Activated CD4-positive, alpha-beta T cell treated with anti-CD3 and anti-CD28 coated beads, Interleukin-2, amount 50 U/mL, for 16 hours (primary cell): ENCODE measurements at regions not wholly inside any gene's neighbourhood (a gene's known extent, or its start where the extent isn't known, plus 50 kb on each side); places are given as distances from the start of the nearest gene placed in this dataset.

Experiments used
- DNase-seq: peaks from one replicate; pipeline ENCODE4 v3.0.0-alpha.2; 2020

DNA sequence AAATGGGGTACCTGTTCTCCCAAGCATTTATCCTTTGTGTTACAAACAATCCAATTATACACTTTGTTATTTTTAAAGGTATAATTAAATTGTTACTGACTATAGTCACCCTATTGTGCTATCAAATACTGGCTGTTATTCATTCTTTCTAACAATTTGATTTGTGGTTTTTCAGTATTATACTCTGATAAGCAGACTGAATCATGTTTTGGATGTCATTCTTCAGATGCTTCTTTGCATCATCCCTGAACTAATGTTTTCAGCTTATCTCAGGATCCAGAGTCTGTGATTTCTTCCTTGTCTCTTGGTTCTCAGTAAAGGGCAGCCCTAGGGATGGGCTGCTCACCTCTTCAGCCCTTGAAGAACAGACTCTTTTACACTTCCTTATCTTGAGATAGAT lies 177.8 kb upstream of the SGCD start:
- DNase-seq, result no peak

DNA sequence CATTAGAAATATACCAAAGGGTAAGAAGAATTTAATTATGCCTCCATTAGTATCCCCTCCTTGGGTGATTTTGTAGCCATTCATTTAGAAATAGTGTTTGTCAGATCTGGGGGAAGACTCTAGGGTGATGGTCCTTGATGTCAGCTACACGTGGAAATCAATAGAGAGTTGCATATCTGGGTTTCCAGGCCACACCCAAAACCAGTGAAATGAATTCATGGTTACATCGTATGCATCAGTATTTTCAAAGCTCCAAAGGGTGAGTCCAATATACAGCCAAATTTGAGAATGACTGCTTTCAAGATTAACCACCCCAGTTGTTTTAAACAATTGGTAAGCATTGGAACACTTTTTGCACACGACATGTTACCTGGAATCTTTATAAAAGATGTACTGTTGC lies 173.4 kb upstream of the SGCD start:
- DNase-seq, result no peak

DNA sequence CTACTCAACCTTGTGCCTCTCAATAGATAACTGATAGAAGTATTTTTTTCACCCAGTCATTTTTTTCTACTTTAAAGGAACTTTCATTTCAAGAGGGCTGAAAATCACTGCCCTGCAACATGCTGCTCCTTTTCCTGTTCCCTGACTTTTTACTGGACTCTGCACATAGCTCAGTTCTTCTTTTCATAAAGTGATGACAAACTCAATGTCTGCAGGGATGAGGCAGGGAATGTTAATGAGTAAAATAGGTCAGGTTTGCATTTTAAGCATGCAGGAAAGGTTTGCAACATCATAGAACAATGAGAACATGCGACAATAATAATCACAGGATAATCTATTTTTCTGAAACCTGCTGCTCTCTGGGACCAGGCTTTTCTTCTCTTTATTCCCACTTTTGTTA lies 172.2 kb upstream of the SGCD start:
- no peak for DNase-seq

DNA sequence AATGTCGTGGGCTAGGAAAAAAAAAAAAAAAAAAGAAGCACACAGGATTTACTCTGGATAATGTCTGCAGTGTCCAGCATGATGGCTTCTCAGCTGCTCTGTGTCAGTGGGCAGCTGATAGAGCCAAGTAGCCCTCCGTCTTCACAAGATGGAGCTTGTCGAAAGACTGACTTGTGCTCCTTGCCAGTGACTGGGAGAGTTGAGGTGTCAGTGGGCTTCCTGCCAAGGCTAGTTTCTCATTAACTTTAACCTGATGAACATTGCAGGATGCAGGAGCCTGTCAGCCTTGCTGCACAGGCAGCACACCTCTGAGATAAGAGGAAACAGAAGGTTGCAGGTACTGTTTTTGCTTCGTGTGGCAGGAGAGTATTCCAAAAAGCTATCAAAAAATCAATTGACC lies 171.4 kb upstream of the SGCD start:
- no peak for DNase-seq

DNA sequence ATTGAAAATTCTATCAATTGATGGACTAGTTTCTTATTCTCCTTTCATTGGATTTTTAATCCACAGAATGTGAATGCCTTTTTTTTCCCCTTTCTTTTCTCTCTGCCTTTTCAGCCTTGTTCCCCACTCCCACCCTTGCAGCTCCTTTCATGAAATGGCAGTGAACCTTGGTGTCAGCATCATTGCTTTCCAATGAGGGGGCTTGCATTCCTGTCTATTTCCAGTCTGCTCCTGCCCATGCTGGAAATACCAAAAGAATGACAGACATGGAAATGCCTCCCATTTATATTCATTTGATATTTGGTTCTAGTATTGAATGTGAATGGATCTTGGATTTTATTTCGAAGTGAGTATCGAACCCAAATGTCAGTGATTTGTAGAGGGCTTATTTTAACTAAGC lies 162.7 kb upstream of the SGCD start:
- no peak for DNase-seq

DNA sequence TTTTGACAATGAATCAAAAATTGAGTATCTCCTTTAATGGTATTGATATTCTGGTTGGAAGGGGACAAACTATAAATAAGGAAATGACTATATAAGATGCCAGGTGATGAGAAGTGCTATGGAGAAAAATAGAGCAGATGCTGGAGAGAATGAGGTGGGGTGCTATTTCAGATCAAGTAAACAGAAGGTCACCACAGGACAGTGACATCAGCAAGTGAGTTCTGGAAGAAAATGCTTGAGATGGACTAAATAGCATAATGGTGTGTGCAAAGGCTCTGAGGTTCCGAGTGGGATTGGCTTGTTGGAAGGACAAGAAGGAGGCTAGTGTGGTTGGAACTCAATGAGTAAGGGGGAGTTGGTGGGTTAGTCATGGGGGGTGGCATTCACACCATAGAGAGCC lies 157.5 kb upstream of the SGCD start:
- no peak for DNase-seq

DNA sequence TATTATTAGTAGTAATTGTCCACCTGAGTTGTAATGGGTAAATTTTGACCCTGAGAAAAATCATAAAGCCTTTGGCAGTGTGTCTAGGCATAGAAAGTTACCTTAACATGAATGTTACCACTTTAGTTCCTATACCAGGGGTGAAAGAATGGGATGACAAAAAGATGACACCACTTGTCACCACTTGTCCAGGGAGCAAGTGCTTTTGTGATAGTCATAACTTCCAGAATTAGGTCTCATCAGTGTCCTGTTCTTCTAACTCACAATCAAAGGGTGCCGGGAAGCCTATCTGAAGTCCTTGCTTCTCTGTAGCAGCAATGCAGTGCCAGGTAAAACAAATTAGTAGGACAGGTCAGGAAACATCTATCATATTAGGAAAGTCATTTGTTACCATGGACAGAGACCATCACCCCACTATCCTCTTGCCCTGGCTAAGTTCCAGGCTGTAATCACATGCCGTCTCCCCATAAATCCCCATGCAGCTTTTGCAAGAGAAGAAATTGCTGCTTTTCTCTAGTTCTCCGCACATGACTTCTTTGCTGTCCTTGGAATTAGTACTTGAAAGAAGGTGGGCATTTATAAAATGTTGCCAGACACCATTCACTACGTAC lies 156.5 kb upstream of the SGCD start:
- no peak for DNase-seq

DNA sequence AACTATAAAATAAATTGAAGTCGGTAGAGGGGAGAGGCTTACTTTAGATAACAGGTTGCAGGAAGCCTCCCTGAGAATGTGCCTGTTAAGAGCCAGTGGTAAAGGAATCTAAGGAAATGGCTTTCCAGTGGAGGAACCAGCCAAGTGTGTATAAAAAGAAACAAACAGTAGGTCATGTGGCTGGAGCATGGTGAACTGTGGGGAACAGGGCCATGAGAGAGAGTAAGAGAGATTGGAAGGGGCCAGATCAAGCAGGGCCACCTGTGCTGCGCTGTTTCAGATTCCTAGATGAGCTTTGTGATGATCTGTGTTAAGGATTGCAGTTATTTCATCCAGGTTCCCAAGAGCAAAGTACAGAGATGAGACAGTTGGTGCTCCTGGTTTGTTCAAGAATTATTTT lies 152.7 kb upstream of the SGCD start:
- no peak for DNase-seq

DNA sequence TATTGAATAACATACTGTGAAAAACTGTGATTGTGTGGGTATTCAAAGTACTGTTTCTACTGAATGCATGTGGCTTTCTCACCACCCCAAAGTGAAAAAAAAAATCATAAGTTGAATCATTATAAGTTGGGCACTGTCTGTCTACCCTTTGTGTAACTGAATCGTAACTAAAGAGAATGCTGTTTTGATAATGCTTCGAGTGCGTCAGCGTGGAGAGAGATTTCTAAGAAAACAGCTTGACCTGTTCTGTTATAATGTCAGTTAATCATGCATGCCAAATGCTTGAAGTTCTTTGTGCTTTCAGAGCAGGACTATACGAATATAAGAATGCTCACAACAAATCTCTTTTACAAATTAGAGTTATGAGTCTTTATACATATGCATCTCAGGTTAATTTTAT lies 148.8 kb upstream of the SGCD start:
- DNase-seq, result no peak

DNA sequence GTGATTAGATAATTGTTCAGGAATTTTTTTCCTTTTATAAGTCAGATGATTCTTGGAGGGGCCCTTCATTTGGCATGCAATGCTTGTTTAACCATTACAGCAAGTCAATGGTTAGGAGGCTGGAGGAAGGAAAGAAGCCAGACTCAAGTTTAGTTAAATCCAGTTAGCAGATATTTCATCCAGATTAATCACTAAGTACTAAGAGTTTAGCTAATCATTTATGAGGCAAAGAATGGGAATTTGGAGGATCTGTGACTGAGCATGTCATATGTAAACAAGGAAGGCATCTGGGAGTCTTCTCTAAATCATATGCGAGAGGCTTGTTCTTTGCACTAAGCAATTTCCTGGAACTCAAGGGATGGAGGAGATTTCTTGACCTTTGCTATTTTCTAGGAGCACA lies 145.3 kb upstream of the SGCD start:
- DNase-seq, result no peak

DNA sequence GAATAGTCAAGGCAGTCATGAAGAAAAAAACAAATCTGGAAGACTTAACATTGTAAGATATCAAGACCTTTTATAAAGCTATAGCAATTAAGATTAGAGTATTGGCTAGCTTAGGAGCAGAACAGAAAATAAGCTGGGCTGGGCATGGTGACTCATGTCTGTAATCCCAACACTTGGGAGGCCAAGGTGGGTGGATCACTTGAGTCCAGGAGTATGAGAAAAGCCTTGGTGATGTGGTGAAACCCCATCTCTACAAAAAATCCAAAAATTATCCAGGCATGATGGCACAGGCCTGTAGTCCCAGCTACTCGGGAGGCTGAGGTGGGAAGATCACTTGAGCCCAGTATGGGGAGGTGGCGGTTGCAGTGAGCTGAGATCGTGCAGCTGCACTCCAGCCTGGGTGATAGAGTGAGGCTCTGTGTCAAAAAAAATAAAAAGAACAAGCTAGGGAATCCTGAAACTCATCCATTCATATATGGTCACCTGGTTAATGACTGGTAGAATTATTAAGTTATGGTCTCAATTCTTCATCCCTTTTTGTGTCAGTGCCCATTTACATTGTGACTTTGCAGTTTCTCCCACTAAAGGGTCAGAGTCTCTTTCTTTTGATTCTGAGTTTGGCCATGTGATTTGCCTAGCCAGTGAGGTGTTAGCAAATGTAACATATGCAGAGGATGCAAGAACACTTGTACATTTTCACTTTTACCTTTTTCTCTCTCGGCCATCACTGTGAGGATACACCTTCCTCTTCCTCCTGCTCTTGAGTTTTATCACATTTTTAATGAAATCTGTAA lies 144.6 kb upstream of the SGCD start:
- DNase-seq, result no peak

DNA sequence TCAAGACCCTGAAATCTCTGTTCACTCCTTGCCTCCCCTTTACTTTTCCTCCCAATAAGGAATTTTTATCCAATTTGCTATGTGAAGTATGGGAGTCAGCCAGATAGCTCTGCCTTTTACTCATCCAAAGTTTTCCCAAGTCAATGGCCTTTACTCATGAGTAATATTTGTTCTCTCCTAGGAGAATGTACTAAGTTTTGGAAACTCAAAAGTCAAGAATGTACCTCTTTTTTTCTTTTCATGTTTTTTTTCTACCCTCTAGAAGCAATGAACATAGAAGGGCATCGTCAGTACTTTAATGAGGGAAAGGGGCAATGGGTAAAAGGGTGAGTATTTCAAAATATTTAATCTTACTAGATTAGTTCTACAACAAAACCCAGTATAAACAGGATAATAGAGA lies 140.2 kb upstream of the SGCD start:
- DNase-seq, result no peak

DNA sequence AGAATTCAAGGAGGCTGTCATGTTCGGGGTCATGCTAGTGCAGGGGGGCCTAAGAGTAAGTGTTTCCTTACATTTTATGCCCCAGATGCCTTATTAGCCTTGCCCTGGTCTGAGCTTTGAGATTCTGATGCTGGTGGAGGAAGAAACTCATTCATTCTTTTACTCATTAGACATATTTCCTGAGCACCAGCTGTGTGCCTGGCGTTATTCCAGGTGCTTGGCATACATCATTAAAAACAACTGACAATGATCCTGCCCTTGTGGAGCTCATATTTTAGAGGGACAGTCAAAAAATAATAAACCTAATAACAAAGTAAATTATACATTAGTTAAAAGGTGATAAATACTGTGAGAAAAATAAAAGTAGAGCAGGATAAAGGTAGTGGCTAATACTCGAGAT lies 138.9 kb upstream of the SGCD start:
- no peak for DNase-seq

DNA sequence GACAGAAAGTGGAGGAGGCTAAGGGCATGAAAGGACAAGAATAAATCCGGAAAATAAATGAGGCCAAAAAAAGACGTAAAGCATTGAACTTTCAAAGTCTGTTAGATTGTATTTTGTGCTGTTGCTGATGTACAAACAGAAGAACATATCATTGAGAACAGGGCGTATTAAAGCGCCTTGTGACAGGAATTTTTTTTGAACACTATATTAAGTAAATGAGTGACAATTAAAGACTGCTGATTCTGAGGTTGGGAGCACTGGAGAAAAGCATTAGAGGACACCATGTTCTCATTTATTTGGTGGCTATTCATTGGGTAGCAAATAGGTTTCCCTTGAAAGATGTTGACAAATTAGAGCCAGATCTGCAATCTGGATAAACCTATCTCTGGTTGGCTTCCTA lies 137.3 kb upstream of the SGCD start:
- no peak for DNase-seq

DNA sequence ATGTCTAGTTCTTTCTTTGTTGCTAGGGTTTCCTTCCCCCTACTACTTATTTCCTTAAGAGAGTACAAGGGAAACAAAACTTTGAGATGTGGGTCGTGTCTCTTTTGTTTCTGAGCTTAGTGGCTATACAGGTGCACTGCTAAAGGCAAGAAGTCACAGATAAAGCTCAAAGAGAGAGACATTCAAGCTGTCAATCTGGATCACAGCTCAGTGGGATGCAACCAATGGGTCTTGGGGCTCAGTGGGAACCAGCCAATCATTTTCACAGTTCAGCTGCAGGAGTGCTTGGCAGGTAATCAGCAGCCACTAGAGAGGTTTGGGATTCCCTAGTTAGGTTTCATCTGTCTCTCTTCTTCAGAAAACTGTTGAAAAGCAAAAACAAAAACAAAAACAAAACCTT lies 135.4 kb upstream of the SGCD start:
- DNase-seq, result no peak

DNA sequence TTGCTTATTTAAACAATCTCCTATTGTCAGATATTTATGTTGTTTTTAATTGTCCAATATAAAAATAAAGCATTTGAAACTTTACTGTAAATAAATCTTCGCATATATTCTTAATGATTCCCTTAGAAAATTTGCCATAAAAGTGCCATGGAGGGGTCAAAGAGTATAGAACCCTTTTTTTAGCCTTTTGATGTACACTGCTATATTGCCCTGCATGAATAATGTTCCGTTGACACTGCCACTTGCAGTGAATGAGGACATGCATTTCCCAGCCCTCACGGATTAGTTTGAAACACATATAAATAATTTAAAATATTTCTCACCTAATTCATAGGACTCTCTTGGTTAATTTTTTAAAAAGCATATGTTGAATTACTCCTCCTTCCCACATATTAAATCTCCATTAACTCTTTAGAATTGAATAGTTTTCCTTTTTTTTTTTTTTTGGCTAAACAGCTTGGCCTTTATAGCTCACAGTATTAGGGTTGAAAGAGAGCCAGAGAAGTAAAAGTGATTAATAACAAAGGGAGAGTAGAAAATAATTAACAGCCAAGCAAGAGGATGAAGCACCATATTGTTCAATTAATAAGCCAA lies 129.8 kb upstream of the SGCD start:
- DNase-seq, result no peak

DNA sequence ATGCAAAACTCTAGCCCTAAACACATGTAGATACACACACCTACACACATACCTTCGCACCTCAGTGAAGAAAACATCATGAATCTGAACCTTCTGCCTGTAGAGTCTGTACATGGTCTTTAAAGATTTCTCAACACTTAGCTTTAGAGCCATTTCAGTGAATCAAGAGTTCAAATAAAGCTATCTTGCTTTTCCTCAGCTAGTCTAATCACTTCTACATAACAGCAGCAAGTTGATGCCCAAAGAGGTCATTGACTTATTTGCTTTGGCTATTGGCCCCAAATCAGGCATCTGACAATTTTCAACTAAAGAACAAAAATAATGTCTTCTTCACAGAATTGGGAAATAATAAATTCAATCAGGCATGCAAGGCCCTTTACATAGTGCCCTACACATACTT lies 127.9 kb upstream of the SGCD start:
- DNase-seq, result no peak

DNA sequence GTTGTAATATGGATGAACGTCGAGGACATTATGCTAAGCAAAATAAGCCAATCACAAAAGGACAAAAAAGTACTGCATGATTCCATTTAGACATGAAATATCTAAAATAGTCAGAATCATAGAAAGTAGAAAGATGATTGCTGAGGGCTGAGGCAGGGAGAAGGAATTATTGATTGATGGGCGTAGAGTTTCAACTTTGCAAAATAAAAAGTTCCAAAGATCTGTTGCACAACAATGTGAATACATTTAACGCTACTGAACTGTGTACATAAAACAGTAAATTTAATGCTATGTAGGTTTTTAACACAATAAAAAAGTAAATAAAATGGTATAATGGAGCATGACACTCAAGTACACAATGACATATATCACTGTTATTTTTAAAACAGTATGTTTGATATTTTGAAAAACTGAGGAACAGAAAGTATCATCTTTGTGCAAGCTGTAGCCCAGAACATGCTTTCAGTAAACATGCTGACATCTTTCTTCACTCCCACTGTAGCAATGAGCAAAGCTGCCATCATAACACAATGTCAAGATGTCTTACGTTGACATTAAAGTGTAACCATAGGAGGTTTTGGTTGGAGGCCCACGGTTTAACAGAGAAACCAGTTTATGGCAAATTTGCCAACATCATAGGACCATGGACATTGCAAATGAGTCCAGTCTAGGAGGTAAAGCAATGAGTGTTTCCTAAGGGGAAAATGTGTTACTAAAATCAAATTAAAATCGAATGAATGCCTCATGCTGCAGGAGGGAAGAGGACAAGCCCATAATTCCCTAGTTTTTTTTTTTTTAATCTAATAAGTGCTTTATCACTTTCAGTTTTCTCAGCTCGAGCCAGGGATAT lies 125.8 kb upstream of the SGCD start:
- DNase-seq, result no peak

DNA sequence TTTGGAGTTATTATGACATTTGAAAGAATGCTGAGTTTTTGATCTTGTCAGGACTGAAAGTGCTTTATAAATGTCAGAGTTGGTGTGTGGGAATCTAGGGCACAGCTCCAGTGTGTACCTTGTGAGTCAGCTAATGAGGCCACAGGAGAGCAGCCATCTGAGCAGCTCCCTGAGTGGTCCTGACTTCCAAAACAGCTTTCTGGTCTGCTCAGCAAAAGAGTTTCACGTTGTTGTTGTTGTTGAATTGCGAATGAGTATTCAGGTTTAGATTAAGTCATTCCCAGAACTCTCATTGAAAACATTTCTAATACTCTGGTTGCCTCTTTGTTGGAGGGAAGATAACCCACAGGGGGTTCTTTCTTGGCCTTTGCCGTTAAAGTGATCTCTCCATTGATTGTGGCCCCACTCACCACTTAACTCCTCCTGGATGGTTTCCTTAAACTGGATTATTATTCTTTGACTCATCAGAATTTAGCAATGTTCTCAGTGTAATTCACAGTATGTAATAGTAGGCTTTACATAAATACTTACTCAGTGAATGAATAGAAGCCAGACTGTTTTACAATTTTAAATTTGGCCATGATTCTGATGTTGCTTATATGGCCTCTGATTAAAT lies 125.1 kb upstream of the SGCD start:
- no peak for DNase-seq

DNA sequence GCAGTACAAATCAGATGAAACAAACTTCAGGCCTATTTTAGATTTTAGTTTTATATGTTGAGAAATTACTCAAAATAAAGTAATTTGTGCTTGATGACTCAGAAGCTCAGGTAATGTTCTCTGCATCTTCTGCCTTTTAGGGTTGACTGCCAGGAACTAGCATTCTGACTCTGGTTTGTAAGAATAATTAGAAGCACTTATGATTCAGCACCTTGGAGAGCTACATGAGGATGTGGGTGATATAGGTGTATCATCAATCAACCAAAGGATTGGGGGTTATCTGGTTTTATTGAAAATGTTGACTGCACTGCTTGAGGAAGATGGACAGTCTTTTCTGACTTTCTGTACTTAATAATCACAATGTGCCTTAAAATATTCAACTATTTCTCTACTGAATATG lies 118.7 kb upstream of the SGCD start:
- DNase-seq, result peak; percentile 12

DNA sequence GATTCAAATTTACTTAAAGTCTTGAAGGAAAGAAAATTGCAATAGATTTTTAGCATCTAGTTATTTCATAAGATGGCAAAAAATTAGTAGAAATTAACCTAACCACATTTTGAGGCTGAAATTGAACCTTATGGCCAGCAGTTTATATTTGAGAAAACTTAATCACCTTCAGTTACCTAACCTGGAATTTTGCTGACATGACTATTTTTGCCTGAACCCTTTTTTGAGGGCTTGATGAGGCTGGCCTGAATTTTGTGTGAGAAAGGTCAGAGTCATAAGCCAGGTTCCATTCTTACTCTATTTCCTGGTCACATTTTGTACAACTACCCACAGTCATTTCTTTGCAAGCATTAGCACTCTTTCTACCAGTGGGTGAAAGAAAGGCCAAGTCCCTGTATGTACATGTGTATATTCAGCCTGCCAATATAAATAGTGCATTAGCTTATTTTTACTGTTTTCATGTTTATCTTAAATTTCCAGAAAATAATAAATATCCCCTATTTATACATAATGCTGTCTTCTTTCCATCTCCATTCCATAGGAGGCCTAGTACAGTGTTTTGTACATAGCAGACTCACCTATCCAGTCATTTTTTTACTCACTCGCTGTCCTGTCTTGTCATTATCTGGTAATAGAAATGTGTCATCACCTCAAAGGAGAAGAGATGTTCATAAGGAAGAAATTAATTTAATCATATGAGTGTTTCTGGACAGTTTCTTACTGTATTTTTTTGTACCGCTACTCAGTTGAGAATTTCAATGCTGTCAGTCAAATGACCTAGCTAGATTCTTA lies 108.4 kb upstream of the SGCD start:
- DNase-seq, result no peak

DNA sequence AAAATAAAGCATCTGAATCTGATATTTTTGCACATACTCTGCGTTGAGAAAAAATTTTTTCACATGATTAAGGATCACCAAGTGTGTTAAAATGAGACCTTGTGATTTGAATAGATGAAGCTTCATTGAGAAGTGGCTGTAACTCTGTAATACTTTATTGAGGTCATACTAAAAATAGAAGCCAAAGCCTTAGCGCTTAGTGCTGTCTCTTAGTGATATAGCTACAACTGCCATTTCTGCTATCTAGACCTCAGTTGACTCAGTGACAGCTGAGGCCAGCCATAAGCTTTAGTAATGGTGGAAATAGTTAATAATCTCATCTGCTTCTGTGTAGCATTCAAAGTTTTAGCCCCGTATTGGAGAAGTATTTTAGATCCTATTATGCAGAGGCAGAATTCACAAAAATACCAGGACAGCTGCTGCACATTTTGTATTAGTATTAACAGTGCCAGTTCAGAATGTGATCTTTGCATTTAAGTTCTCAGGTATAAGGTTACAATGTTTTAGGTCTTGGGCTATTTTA lies 107.4 kb upstream of the SGCD start:
- no peak for DNase-seq
